ENCODE measurements at regions not wholly inside any gene's neighbourhood (a gene's known extent, or its start where the extent isn't known, plus 50 kb on each side); places are given as distances from the start of the nearest gene placed in this dataset.
"Not testable (repeated sequence)": the region's sequence is repeated elsewhere in the genome, so short reads cannot be mapped to it uniquely, and the experiment has no call there.

DNA sequence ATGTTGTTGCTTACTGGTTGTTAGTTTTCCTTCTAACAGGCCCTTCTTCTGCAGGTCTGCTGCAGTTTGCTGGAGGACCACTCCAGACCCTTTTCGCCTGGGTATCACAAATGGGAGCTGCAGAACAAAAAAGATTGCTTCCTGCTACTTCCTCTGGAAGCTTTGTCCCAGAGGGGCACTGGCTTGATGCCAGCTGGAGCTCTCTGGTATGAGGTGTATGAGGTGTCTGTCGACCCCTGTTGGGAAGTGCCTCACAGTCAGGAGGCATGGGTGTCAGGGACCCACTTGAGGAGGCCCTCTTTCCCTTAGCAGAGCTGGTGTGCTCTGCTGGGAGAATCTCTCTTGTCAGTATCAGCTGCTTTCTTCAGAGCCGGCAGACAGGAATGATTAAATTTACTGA lies 127.4 kb upstream of the EDA2R start:
- no peak for DNase-seq (ENCODE audit: extremely low read depth, low read depth)
- no peak overlapping the region for H3K4me3 ChIP-seq (replicated peaks; ENCODE audit: low read depth, low read length)
- no peak for TF ChIP-seq CTCF (IDR thresholded peaks at IDR 0.05; ENCODE audit: low read depth, low read length, missing control alignments)

- no peak for DNase-seq (ENCODE audit: extremely low read depth, low read depth)
- H3K4me3 ChIP-seq (replicated peaks; ENCODE audit: low read depth, low read length), result no peak overlapping the region
- TF ChIP-seq CTCF (IDR thresholded peaks at IDR 0.05; ENCODE audit: low read depth, low read length, missing control alignments), result no peak
Observed at GRCh38 chrX:66760651-66761050, 121.8 kb upstream of the EDA2R start.

DNA sequence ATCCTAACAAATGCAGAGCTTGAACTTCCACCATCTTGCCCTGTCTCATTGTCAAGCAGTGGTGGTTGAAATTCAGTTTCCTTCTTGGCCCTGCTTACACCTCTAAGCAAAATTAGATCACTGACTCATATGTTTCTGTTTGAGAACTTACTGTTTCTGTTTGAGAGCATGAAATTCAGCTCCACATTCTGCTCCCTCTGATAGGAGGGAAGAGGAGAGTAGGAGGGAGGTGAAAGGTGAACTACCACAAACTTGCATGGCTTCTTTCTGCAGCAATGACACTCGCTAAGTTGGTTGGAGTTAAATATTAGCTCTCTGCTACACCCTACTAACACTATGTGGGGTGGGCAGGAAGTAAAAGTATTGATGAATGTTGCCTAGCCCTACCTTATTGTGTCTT lies 117.8 kb upstream of the EDA2R start:
- TF ChIP-seq CTCF (IDR thresholded peaks at IDR 0.05; ENCODE audit: low read depth, low read length, missing control alignments), result no peak
- no peak overlapping the region for H3K4me3 ChIP-seq (replicated peaks; ENCODE audit: low read depth, low read length)
- DNase-seq (ENCODE audit: extremely low read depth, low read depth), result no peak

GRCh38 chrX:66751136-66751782 lies 112.4 kb upstream of the EDA2R start:
- no peak overlapping the region for H3K4me3 ChIP-seq (replicated peaks; ENCODE audit: low read depth, low read length)
- TF ChIP-seq CTCF (IDR thresholded peaks at IDR 0.05; ENCODE audit: low read depth, low read length, missing control alignments), result no peak

GRCh38 chrX:66744519-66744918 lies 105.6 kb upstream of the EDA2R start:
- H3K4me3 ChIP-seq (replicated peaks; ENCODE audit: low read depth, low read length); DNase-seq (ENCODE audit: extremely low read depth, low read depth): not testable (repeated sequence)

More at GRCh38 chrX:66751136-66751782, 112.4 kb upstream of the EDA2R start:
- no peak for DNase-seq (ENCODE audit: extremely low read depth, low read depth)

DNA sequence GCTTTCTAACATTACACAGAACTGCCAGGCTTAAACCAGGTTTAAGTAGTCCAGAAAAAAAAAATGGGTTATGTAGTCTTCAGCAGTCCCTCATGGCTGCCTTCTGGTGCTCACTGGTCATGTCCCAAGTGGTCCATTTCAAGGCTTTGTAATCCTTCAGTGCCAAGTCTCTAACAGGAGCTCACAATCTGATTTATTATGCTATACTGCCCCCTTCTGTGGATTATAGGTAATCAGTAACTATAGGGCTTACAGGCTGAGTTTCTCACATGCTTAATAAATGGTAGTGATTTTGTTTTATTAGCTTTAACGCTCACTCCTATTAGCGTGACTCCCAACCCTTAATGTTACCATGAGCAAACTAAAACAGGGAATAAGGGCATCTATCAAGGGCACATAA lies 92.5 kb upstream of the EDA2R start:
- H3K4me3 ChIP-seq (replicated peaks; ENCODE audit: low read depth, low read length), result no peak overlapping the region
- TF ChIP-seq CTCF (IDR thresholded peaks at IDR 0.05; ENCODE audit: low read depth, low read length, missing control alignments), result no peak
- DNase-seq (ENCODE audit: extremely low read depth, low read depth), result peak; percentile 26

DNA sequence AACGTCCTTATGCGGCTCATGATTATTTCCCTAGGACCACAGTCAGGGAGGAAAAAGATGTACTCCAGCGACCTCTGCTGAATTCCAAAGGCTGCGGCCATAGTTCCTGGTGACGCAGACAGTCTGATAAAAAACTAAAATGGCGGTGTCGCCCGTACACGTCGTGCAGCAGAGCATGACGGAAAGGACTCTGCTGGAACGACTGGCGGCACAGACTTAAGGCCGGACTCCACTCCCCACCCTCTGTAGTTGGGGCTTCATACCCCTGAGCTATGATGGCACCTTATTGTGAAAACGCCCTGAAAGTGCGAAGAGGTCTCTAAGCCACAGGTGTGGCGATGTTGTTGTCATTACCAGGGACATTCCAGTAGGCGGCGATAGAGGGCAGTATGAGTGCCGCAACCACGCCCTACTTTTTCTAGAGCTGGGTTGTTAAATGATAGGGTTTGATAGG lies 90.0 kb upstream of the EDA2R start:
- DNase-seq (ENCODE audit: extremely low read depth, low read depth), result peak; percentile 37
- peak; percentile 62 for TF ChIP-seq CTCF (IDR thresholded peaks at IDR 0.05; ENCODE audit: low read depth, low read length, missing control alignments)
- H3K4me3 ChIP-seq (replicated peaks; ENCODE audit: low read depth, low read length), result peak overlapping the region; percentile 40
